GM19351 (cell line): ENCODE measurements at regions not wholly inside any gene's neighbourhood (a gene's known extent, or its start where the extent isn't known, plus 50 kb on each side); places are given as distances from the start of the nearest gene placed in this dataset.
"Not testable (repeated sequence)": the region's sequence is repeated elsewhere in the genome, so short reads cannot be mapped to it uniquely, and the experiment has no call there.

ENCODE experiments used
- ATAC-seq: cut with Tn5 transposase; IDR thresholded peaks from one replicate; pipeline ENCODE4 v1.9.1; 2021; ENCODE audit warnings: mild to moderate bottlenecking, moderate library complexity; ENCODE audit not compliant: unreplicated experiment

- no peak for ATAC-seq
Observed at GRCh38 chr7:24428676-24429075, 144.6 kb upstream of the PALS2 start.

- no peak for ATAC-seq
Observed at GRCh38 chr7:24432677-24433076, 140.6 kb upstream of the PALS2 start.

- ATAC-seq = no peak
Observed at GRCh38 chr7:24434972-24435371, 138.3 kb upstream of the PALS2 start.

GRCh38 chr7:24436131-24436920 lies 136.9 kb upstream of the PALS2 start:
- no peak for ATAC-seq

GRCh38 chr7:24438232-24438631 lies 135.0 kb upstream of the PALS2 start:
- no peak for ATAC-seq

GRCh38 chr7:24439104-24439503 lies 134.1 kb upstream of the PALS2 start:
- ATAC-seq = not testable (repeated sequence)

- ATAC-seq = peak; percentile 65
Observed at GRCh38 chr7:24440892-24441291, 132.4 kb upstream of the PALS2 start.

- no peak for ATAC-seq
Observed at GRCh38 chr7:24441314-24442027, 131.8 kb upstream of the PALS2 start.

- ATAC-seq = no peak
Observed at GRCh38 chr7:24442170-24442777, 131.0 kb upstream of the PALS2 start.

- no peak for ATAC-seq
Observed at GRCh38 chr7:24444666-24445440, 128.4 kb upstream of the PALS2 start.

- no peak for ATAC-seq
Observed at GRCh38 chr7:24448038-24448437, 125.2 kb upstream of the PALS2 start.

GRCh38 chr7:24449416-24449815 lies 123.8 kb upstream of the PALS2 start:
- not testable (repeated sequence) for ATAC-seq

- peak; percentile 84 for ATAC-seq
Observed at GRCh38 chr7:24455813-24456525, 117.3 kb upstream of the PALS2 start.

- ATAC-seq = peak; percentile 34
Observed at GRCh38 chr7:24456526-24457218, 116.6 kb upstream of the PALS2 start.

- no peak for ATAC-seq
Observed at GRCh38 chr7:24457219-24457558, 116.1 kb upstream of the PALS2 start.

- ATAC-seq = no peak
Observed at GRCh38 chr7:24462117-24462516, 111.1 kb upstream of the PALS2 start.

- ATAC-seq = no peak
Observed at GRCh38 chr7:24462984-24463383, 110.3 kb upstream of the PALS2 start.

GRCh38 chr7:24463474-24463873 lies 109.8 kb upstream of the PALS2 start:
- ATAC-seq = no peak

- no peak for ATAC-seq
Observed at GRCh38 chr7:24464861-24465260, 108.4 kb upstream of the PALS2 start.

- no peak for ATAC-seq
Observed at GRCh38 chr7:24466168-24466768, 107.0 kb upstream of the PALS2 start.
